SK-MEL-5 (cell line): ENCODE measurements at regions not wholly inside any gene's neighbourhood (a gene's known extent, or its start where the extent isn't known, plus 50 kb on each side); places are given as distances from the start of the nearest gene placed in this dataset.
"Not testable (repeated sequence)": the region's sequence is repeated elsewhere in the genome, so short reads cannot be mapped to it uniquely, and the experiment has no call there.

Source experiments
- DNase-seq: peaks from one replicate; pipeline ENCODE4 v3.0.0-alpha.2; 2016; ENCODE audit warnings: low read depth, low spot score
- in situ Hi-C: cut with HindIII; loops from 2 replicates; pipeline ENCODE4 v1.10.0; 2016; ENCODE audit warnings: low sequenced_read_pairs, high pct_unique_total_duplicates, low pct_unique_long_range_greater_than_20kb

GRCh38 chr20:12211361-12211760 is 293.7 kb downstream of the BTBD3 start:
- DNase-seq: no peak
- in situ Hi-C loops: no loop called here

- DNase-seq: no peak
- in situ Hi-C loops: no loop called here
Observed at GRCh38 chr20:12217382-12217781, 299.7 kb downstream of the BTBD3 start.

GRCh38 chr20:12219798-12220197 is 302.1 kb downstream of the BTBD3 start:
- in situ Hi-C loops: no loop called here
- DNase-seq: no peak

GRCh38 chr20:12223057-12223456 is 305.4 kb downstream of the BTBD3 start:
- no peak for DNase-seq
- in situ Hi-C loops: no loop called here

GRCh38 chr20:12225898-12226297 is 308.2 kb downstream of the BTBD3 start:
- DNase-seq: no peak
- in situ Hi-C loops: no loop called here

GRCh38 chr20:12229891-12230290 is 312.2 kb downstream of the BTBD3 start:
- in situ Hi-C loops: no loop called here
- DNase-seq: no peak

- peak; percentile 69 for DNase-seq
- in situ Hi-C loops: no loop called here
Observed at GRCh38 chr20:12237772-12238171, 320.1 kb downstream of the BTBD3 start.

- in situ Hi-C loops: no loop called here
- DNase-seq: no peak
Observed at GRCh38 chr20:12241065-12241464, 323.4 kb downstream of the BTBD3 start.

- DNase-seq: no peak
- in situ Hi-C loops: no loop called here
Observed at GRCh38 chr20:12243327-12243726, 325.6 kb downstream of the BTBD3 start.

GRCh38 chr20:12248481-12248880 is 330.8 kb downstream of the BTBD3 start:
- in situ Hi-C loops: no loop called here
- no peak for DNase-seq

- DNase-seq, in situ Hi-C loops: not testable (repeated sequence)
Observed at GRCh38 chr20:12250661-12251060, 333.0 kb downstream of the BTBD3 start.

- no peak for DNase-seq
- in situ Hi-C loops: no loop called here
Observed at GRCh38 chr20:12252793-12253192, 335.1 kb downstream of the BTBD3 start.

- DNase-seq: peak; percentile 48
- in situ Hi-C loops: no loop called here
Observed at GRCh38 chr20:12255461-12255970, 337.8 kb downstream of the BTBD3 start.

GRCh38 chr20:12256806-12257205 is 339.1 kb downstream of the BTBD3 start:
- DNase-seq: peak; percentile 4
- in situ Hi-C loops: no loop called here

- DNase-seq: no peak
- in situ Hi-C loops: no loop called here
Observed at GRCh38 chr20:12262747-12263146, 345.1 kb downstream of the BTBD3 start.

GRCh38 chr20:12264711-12265110 is 347.0 kb downstream of the BTBD3 start:
- DNase-seq: no peak
- in situ Hi-C loops: no loop called here

GRCh38 chr20:12265662-12266061 is 348.0 kb downstream of the BTBD3 start:
- in situ Hi-C loops: no loop called here
- DNase-seq: no peak

- no peak for DNase-seq
Observed at GRCh38 chr20:12269579-12269978, 351.9 kb downstream of the BTBD3 start.

GRCh38 chr20:12270863-12271262 is 353.2 kb downstream of the BTBD3 start:
- peak; percentile 2 for DNase-seq
- in situ Hi-C loops: no loop called here

More at GRCh38 chr20:12269579-12269978, 351.9 kb downstream of the BTBD3 start:
- in situ Hi-C loops: no loop called here

GRCh38 chr20:12276011-12276673 is 358.4 kb downstream of the BTBD3 start:
- in situ Hi-C loops: no loop called here
- DNase-seq: no peak
